CD4-positive, CD25-positive, alpha-beta regulatory T cell (primary cell): ENCODE measurements at regions not wholly inside any gene's neighbourhood (a gene's known extent, or its start where the extent isn't known, plus 50 kb on each side); places are given as distances from the start of the nearest gene placed in this dataset.

Source experiments
- ATAC-seq, 2 donors: fragments of 150-1000 bp; cut with Tn5 transposase; one replicate each; pipeline ENCODE4 v1.10.0; 2021; ENCODE audit warnings: low read depth in 2 of 2, moderate number of reproducible peaks in 2 of 2, moderate library complexity in 1 of 2
- DNase-seq, 3 donors: peaks; one replicate each; pipeline versions ENCODE4 v3.0.0 to v3.0.0-alpha.2; 2012 to 2022; ENCODE audit warnings: mixed read lengths in 1 of 3
- H3K27ac ChIP-seq: one replicate; pipeline ENCODE4 v1.7.0; 2013; ENCODE audit warnings: mild to moderate bottlenecking, low read length; ENCODE audit not compliant: insufficient read depth, poor library complexity, severe bottlenecking
- H3K27me3 ChIP-seq: one replicate; pipeline ENCODE4 v1.7.0; 2013; ENCODE audit warnings: low read length; ENCODE audit not compliant: control insufficient read depth, insufficient read depth
- H3K36me3 ChIP-seq: one replicate; pipeline ENCODE4 v1.7.0; 2013; ENCODE audit warnings: mild to moderate bottlenecking, low read length, moderate library complexity; ENCODE audit not compliant: control insufficient read depth, insufficient read depth
- H3K4me1 ChIP-seq: 2 replicates; pipeline ENCODE4 v1.7.0; 2013; ENCODE audit warnings: mild to moderate bottlenecking, low read length; ENCODE audit not compliant: insufficient read depth, control insufficient read depth, poor library complexity, severe bottlenecking
- H3K4me3 ChIP-seq: one replicate; pipeline ENCODE4 v1.7.0; 2013; ENCODE audit warnings: low read depth, mild to moderate bottlenecking, low read length, moderate library complexity
- H3K9me3 ChIP-seq, 2 experiments: 1 replicate in 1 of 2; 2 replicates in 1 of 2; pipeline ENCODE4 v1.7.0; 2013; ENCODE audit warnings: low read length in 2 of 2, mild to moderate bottlenecking in 1 of 2, moderate library complexity in 1 of 2; ENCODE audit not compliant: control insufficient read depth in 2 of 2
- H3K27ac Mint-ChIP-seq, 3 donors: one replicate each; pipeline ENCODE4 v1.8.0; 2020 to 2022; ENCODE audit warnings: mild to moderate bottlenecking in 3 of 3, mixed read lengths in 3 of 3, moderate library complexity in 2 of 3
- H3K27me3 Mint-ChIP-seq: one replicate; pipeline ENCODE4 v1.8.0; 2022; ENCODE audit warnings: mild to moderate bottlenecking, mixed read lengths
- H3K36me3 Mint-ChIP-seq: one replicate; pipeline ENCODE4 v1.8.0; 2020; ENCODE audit warnings: mixed read lengths
- H3K4me1 Mint-ChIP-seq, 4 donors: one replicate each; pipeline ENCODE4 v1.8.0; 2020 to 2022; ENCODE audit warnings: mixed read lengths in 4 of 4, mild to moderate bottlenecking in 1 of 4
- H3K4me3 Mint-ChIP-seq, 4 donors: one replicate each; pipeline ENCODE4 v1.8.0; 2020 to 2022; ENCODE audit warnings: mild to moderate bottlenecking in 4 of 4, mixed read lengths in 4 of 4, moderate library complexity in 3 of 4
- H3K9me3 Mint-ChIP-seq, 7 donors: one replicate each; pipeline ENCODE4 v1.8.0; 2020 to 2022; ENCODE audit warnings: mixed read lengths in 7 of 7, mild to moderate bottlenecking in 3 of 7, moderate library complexity in 2 of 7

DNA sequence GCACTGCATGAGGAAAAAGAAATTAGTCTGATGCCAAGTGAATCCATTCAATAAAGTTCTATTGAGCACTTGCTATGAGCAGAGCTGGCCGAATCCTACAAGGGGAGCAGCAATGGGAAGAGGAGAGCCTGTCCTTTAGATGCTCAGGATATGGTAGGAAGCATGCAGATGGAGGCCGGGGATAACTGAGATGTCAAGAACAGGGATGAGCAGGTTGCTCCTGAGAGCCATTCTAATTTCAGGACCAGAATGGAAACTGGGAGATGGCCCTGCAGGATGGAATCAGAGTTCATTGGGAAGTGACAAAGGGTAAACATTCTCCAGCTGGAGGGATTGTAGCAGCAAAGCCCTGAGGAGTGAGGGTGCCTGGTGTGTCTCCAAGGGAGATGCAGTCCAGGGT, 88.0 kb downstream of the CBLN1 start:
- Mint-ChIP-seq H3K9me3 (peaks cover 0 to 6% (median 0%) of the 10 kb centered on the region in 7 donors), H3K27ac (peak overlapping the region in 1 of 3 donors; percentile 68)
- H3K4me1 ChIP-seq, result no peaks in the 10 kb centered on the region

DNA sequence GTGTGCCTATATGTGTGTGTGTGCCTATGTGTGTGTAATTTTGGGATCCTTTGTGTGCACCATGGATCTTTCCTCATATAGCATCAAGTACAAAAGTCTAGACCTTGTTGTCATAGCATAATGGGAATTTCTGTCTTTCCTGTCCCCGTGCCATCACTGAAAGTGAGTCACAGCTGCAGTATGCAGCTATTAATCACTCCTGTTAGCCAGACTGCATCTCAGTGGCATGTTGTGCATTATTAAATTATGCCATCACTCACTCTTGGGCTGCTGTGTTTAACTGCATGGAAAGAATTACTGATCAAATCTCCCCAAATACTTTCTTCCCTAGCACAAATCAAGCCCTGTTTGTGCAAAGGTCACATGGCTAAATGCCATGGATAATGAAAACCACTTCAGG, 92.4 kb downstream of the CBLN1 start:
- H3K27ac Mint-ChIP-seq, result no peak overlapping the region
- Histone ChIP-seq H3K4me3 (no peak overlapping the region), H3K36me3 (no peaks in the 10 kb centered on the region), H3K27ac (no peak overlapping the region), H3K4me1 (no peaks in the 10 kb centered on the region), H3K9me3 (no peaks in the 10 kb centered on the region), H3K27me3 (no peaks in the 10 kb centered on the region)
- H3K9me3 Mint-ChIP-seq, result peaks cover 0 to 4% (median 0%) of the 10 kb centered on the region in 7 donors
- no peaks in the 10 kb centered on the region for H3K36me3 Mint-ChIP-seq
- DNase-seq, result no peak
- no peaks in the 10 kb centered on the region for H3K27me3 Mint-ChIP-seq
- no peak overlapping the region for H3K4me3 Mint-ChIP-seq
- H3K4me1 Mint-ChIP-seq, result no peaks in the 10 kb centered on the region
- no peak for ATAC-seq

More for the DNA sequence above, 88.0 kb downstream of the CBLN1 start:
- Histone ChIP-seq H3K27me3 (no peaks in the 10 kb centered on the region), H3K27ac (no peak overlapping the region), H3K4me3 (no peak overlapping the region), H3K36me3 (no peaks in the 10 kb centered on the region), H3K9me3 (no peaks in the 10 kb centered on the region)
- DNase-seq (no peak), ATAC-seq (no peak)
- H3K4me3 Mint-ChIP-seq, result no peak overlapping the region
- H3K27me3 Mint-ChIP-seq, result no peaks in the 10 kb centered on the region
- no peaks in the 10 kb centered on the region for H3K36me3 Mint-ChIP-seq
- H3K4me1 Mint-ChIP-seq, result no peaks in the 10 kb centered on the region

DNA sequence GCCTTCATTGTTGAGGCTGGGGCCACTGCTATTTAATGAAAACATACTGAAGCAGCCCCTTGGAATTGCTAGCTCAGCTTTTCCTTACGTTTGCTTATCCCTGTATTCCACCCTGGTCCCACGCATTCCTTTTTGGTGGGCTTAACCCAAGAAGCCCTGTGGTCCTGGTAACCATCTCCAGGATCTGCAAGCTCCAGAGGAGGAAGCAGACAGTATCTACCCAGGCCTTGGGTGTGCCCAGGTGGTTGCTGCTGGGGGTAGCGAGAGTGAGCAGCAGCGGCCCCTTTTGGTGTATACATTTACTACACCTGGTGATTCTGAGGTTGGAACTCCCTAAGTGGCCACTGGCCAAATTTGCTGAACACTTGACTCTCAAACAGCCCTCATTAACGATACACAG, 97.7 kb downstream of the CBLN1 start:
- no peaks in the 10 kb centered on the region for H3K36me3 Mint-ChIP-seq
- no peak for ATAC-seq
- H3K27me3 ChIP-seq, result no peaks in the 10 kb centered on the region
- no peaks in the 10 kb centered on the region for H3K4me1 Mint-ChIP-seq
- H3K27me3 Mint-ChIP-seq, result no peaks in the 10 kb centered on the region
- no peak for DNase-seq
- H3K9me3 ChIP-seq, result no peaks in the 10 kb centered on the region
- no peaks in the 10 kb centered on the region for H3K36me3 ChIP-seq
- H3K4me3 ChIP-seq, result no peak overlapping the region
- no peak overlapping the region for H3K27ac Mint-ChIP-seq
- no peaks in the 10 kb centered on the region for H3K4me1 ChIP-seq
- no peak overlapping the region for H3K27ac ChIP-seq
- no peak overlapping the region for H3K4me3 Mint-ChIP-seq
- peaks cover 0 to 4% (median 2%) of the 10 kb centered on the region in 7 donors for H3K9me3 Mint-ChIP-seq

DNA sequence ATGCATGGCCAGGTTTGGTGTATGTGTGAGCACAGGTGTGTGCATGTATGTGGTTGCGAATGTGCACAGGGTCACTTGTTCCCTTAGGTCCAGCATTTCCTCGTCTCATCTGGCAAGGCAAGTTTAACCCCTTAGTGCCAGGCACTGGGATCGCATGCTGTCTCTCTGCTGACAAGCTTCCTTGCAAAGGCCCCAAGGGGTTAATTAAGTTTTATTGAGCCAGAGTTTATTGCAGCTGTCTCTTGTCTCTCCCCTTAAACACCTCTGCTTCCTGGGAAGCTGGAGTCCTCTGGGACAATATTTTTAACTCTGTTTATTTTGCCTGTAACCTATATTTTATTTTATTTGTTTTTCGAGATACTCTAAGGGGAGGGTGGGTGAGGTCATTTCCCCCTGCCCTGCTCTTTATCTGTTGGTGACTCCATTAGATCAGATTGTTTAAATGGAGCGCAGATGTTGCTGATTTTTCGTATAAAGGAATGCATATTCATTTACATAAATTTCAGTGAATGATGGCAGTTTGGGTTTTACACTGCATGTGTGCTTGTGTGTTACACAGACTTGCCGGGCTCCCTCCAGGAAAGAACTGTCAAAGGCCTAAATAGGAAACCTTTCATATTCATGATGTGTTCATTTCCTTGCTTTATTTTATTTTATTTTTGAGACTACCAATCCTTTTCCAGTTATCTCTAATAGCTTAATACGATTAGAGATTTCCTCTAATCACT, 99.7 kb downstream of the CBLN1 start:
- Mint-ChIP-seq H3K4me3 (no peak overlapping the region), H3K9me3 (peaks cover 0 to 3% (median 0%) of the 10 kb centered on the region in 7 donors), H3K27ac (no peak overlapping the region), H3K4me1 (no peaks in the 10 kb centered on the region), H3K36me3 (no peaks in the 10 kb centered on the region), H3K27me3 (no peaks in the 10 kb centered on the region)
- no peaks in the 10 kb centered on the region for H3K9me3 ChIP-seq
- no peaks in the 10 kb centered on the region for H3K4me1 ChIP-seq
- DNase-seq (no peak), ATAC-seq (no peak)
- no peak overlapping the region for H3K4me3 ChIP-seq
- no peaks in the 10 kb centered on the region for H3K27me3 ChIP-seq
- no peaks in the 10 kb centered on the region for H3K36me3 ChIP-seq
- H3K27ac ChIP-seq, result no peak overlapping the region

DNA sequence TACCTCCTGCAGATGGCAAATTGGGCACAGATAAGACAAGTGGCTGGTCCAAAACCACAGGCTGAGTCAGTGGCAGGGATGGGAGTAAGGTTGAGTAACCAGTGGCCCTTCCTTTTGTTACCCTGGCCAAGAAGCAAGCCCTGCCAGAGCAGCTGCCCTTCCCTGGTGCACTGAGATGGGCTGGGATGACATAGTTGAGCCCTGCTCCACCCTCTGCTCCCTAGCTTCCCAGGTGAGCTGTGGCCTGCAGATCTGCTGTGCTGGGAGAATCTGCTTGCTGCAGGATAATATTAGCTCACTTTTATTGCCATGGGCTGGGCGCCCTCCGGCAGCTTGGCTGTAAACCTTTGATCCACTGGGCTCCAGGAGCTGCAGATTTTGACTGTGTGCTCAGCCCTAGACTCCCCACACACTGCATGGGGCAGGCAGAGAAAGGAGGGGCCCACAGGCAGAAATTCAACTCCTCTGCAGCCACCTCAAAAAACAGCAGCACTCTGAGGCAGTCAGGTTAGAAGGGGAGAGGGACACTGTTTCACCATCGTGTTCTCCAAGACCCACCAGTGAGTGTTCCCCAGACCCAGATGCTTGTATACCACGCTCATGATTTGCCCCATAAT, 101.8 kb downstream of the CBLN1 start:
- Mint-ChIP-seq H3K27ac (no peak overlapping the region), H3K27me3 (no peaks in the 10 kb centered on the region), H3K9me3 (peaks cover 0 to 7% (median 1%) of the 10 kb centered on the region in 7 donors), H3K36me3 (no peaks in the 10 kb centered on the region), H3K4me3 (no peak overlapping the region), H3K4me1 (no peaks in the 10 kb centered on the region)
- Histone ChIP-seq H3K27me3 (no peaks in the 10 kb centered on the region), H3K27ac (no peak overlapping the region), H3K9me3 (no peaks in the 10 kb centered on the region), H3K4me3 (no peak overlapping the region), H3K4me1 (no peaks in the 10 kb centered on the region), H3K36me3 (no peaks in the 10 kb centered on the region)
- DNase-seq, result no peak
- ATAC-seq, result no peak

DNA sequence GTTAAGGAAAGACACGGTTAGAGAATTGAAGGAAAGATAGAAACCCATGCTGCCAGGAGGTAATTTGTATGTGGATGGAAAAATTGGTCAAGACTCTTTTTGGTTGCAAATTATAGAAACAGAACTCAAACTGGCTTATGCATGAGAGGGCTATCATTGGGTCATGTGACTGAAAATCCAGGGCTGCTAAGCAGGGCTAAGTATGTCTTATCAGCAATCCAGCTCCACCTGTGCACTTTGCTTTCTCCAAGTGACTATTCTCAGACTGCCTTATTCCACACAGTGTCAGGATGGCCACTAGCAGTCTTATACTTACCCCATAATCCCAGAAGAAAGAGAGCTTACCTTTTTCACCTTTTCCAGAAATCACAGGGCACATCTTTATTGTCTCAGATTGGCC, 113.5 kb downstream of the CBLN1 start:
- Mint-ChIP-seq H3K4me1 (no peaks in the 10 kb centered on the region), H3K4me3 (no peak overlapping the region), H3K36me3 (no peaks in the 10 kb centered on the region), H3K27ac (no peak overlapping the region), H3K27me3 (peaks cover 5% of the 10 kb centered on the region), H3K9me3 (peaks cover 0 to 6% (median 3%) of the 10 kb centered on the region in 7 donors)
- Histone ChIP-seq H3K4me3 (no peak overlapping the region), H3K36me3 (no peaks in the 10 kb centered on the region), H3K4me1 (no peaks in the 10 kb centered on the region), H3K27ac (no peak overlapping the region), H3K27me3 (peaks cover 1% of the 10 kb centered on the region), H3K9me3 (no peaks in the 10 kb centered on the region)
- no peak for ATAC-seq
- DNase-seq, result no peak

DNA sequence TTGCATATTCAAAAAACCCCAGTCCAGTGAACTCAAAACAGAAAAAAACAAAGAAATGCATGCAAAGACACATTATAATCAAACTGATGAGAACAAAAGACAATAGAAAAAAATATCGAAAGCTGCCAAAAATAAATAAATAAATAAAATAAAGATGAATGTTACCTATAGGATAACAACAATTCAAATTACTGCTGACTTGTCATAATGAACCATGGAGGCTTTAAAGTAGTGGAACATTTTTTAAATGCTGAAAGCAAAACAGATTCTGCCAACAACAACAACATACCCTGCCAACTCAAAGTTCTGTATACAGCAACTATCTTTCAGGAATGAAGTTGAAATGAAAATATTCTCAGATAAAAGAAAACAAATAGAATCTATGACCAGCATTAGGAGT, 116.6 kb downstream of the CBLN1 start:
- Mint-ChIP-seq H3K36me3 (no peaks in the 10 kb centered on the region), H3K27me3 (no peaks in the 10 kb centered on the region), H3K4me3 (no peak overlapping the region), H3K27ac (no peak overlapping the region), H3K4me1 (no peaks in the 10 kb centered on the region), H3K9me3 (peaks cover 0 to 9% (median 2%) of the 10 kb centered on the region in 7 donors)
- peaks cover 1% of the 10 kb centered on the region for H3K27me3 ChIP-seq
- H3K4me3 ChIP-seq, result no peak overlapping the region
- H3K9me3 ChIP-seq, result no peaks in the 10 kb centered on the region
- DNase-seq (no peak), ATAC-seq (no peak)
- H3K36me3 ChIP-seq, result no peaks in the 10 kb centered on the region
- H3K4me1 ChIP-seq, result no peaks in the 10 kb centered on the region
- no peak overlapping the region for H3K27ac ChIP-seq

DNA sequence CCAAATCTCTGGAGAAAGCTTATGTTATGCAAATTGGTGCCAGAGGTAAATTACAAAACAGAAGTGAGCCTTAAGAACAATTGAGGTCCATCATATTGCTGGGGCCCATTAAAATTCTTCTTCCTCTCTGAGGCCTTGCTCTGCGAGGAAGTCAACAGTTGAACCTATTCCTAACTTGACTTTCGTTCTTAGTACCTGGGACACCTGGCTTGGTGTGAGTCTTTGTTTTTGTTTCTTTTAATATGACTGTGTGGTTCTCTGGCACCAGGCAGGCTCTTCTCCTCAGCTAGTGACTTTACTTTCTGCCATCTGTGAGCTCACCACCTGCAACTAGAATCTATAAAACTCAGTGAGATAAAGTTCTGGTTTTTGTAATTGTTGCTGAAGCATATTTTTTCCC, 120.4 kb downstream of the CBLN1 start:
- DNase-seq (no peak), ATAC-seq (no peak)
- Mint-ChIP-seq H3K4me3 (no peak overlapping the region), H3K9me3 (peaks cover 0 to 16% (median 0%) of the 10 kb centered on the region in 7 donors), H3K4me1 (no peaks in the 10 kb centered on the region), H3K27me3 (no peaks in the 10 kb centered on the region), H3K36me3 (no peaks in the 10 kb centered on the region), H3K27ac (no peak overlapping the region)
- Histone ChIP-seq H3K4me3 (no peak overlapping the region), H3K27me3 (peaks cover 1% of the 10 kb centered on the region), H3K36me3 (no peaks in the 10 kb centered on the region), H3K4me1 (no peaks in the 10 kb centered on the region), H3K9me3 (no peaks in the 10 kb centered on the region), H3K27ac (no peak overlapping the region)
